IPS DF 6.9 (cell line): ENCODE measurements at regions not wholly inside any gene's neighbourhood (a gene's known extent, or its start where the extent isn't known, plus 50 kb on each side); places are given as distances from the start of the nearest gene placed in this dataset.

Experiments
- DNase-seq: peaks from one replicate; pipeline ENCODE4 v3.0.0-alpha.2; 2013; ENCODE audit warnings: low read depth, low spot score
- H3K27ac ChIP-seq: one replicate; pipeline ENCODE4 v1.5.1; 2013; ENCODE audit warnings: low read length, control low read depth
- H3K27me3 ChIP-seq: 2 replicates; pipeline ENCODE4 v1.6.1; 2013; ENCODE audit warnings: mild to moderate bottlenecking, low read length; ENCODE audit not compliant: control insufficient read depth, insufficient read depth
- H3K36me3 ChIP-seq: 2 replicates; pipeline ENCODE4 v1.6.1; 2013; ENCODE audit warnings: low read length; ENCODE audit not compliant: control insufficient read depth, insufficient read depth
- H3K4me1 ChIP-seq: 2 replicates; pipeline ENCODE4 v1.6.1; 2013; ENCODE audit warnings: low read length; ENCODE audit not compliant: control insufficient read depth, insufficient read depth
- H3K4me3 ChIP-seq: 2 replicates; pipeline ENCODE4 v1.5.1; 2013; ENCODE audit warnings: mild to moderate bottlenecking, low read length
- H3K9me3 ChIP-seq: 2 replicates; pipeline ENCODE4 v1.6.1; 2013; ENCODE audit warnings: low read length, inconsistent platforms; ENCODE audit not compliant: control insufficient read depth, insufficient read depth
- WGBS: extraction: QIAGEN DNeasy Blood & Tissue Kit; methylation state at CpG from one replicate; pipeline ENCODE4 v1.1.7; 2013; ENCODE audit warnings: mixed read lengths, missing lambda C conversion rate; ENCODE audit not compliant: insufficient read length, insufficient coverage; 5-methylcytosine and 5-hydroxymethylcytosine counted together

DNA sequence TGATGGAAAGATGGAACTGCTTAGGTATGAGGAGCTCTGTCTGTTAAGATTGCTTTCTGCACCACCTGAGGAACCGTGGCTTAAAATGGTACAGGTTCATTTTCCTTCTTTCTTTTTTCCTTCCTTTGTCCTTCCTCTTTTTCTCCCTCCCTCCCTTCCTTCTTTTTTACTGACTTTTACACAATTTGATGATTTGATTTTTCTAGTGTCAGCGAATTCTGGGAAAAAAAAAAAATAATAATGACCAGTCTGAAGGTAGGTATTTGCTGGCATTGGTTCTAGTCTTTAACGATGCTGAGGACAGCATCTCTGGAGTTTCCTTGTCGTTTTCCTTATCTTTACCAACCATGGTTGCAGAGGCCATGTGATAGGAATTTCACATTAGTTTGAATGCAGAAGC, 613.5 kb downstream of the EDEM1 start:
- Histone ChIP-seq H3K27me3 (no peaks in the 10 kb centered on the region), H3K36me3 (no peaks in the 10 kb centered on the region), H3K4me1 (no peaks in the 10 kb centered on the region), H3K9me3 (no peaks in the 10 kb centered on the region), H3K27ac (no peak overlapping the region), H3K4me3 (no peak overlapping the region)
- no peak for DNase-seq
- WGBS: no CpG with 5 or more reads among the region's 4 CpGs

DNA sequence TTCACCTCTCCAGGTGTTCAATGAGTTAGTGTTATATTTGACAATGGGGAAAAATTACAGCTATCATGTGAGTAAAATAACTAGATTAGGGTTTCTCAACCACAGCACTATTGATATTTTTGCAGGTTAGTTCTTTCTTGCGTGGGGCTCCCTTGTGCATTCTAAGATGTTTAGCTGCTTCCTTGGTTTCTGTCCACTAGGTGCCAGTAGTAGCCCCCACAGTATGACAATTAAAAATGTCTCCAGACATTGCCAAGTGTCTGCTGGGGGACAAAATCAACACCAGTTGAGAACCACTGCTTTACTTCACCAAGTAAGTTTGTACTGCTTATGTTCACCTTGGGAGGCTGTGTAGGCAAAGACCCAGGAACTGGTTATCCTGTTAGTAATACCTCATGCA, 618.7 kb downstream of the EDEM1 start:
- WGBS: no CpG with 5 or more reads among the region's 1 CpG
- H3K9me3 ChIP-seq: no peaks in the 10 kb centered on the region
- H3K27ac ChIP-seq: no peak overlapping the region
- no peak overlapping the region for H3K4me3 ChIP-seq
- DNase-seq: no peak
- no peaks in the 10 kb centered on the region for H3K27me3 ChIP-seq
- no peaks in the 10 kb centered on the region for H3K4me1 ChIP-seq
- H3K36me3 ChIP-seq: no peaks in the 10 kb centered on the region

DNA sequence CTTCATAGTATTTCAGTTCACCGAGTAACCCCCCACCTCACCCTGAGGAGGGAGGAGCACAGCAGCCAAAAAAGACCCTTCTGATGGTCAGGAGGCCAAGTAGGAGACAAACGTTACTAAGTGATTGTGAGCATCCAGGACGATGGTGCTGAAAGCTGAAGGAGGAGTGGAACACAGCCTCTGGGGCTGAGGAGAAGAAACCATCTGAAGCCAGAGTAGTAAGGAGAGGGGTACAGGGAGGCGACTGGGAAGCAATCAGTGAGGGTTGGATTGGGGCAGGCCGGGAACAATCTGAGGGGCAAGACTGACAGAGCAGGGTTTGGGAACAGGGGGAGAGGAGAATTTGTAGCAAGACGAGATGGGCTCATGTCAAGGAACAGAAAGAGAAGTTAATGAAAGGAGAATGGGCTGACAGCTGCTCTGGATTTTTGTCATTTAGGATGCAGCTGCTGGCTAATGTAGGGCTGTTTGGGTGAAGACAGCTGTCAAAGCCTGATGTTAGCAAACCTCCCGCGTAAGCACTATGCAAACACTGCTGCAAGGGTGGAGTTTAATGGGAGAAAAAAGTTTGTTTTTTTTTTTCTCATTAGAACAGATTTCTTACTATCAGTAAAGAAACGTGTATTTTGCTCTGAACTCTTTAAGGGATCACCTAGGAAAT, 622.2 kb downstream of the EDEM1 start:
- WGBS: no CpG with 5 or more reads among the region's 9 CpGs
- no peaks in the 10 kb centered on the region for H3K4me1 ChIP-seq
- H3K27ac ChIP-seq: no peak overlapping the region
- no peak overlapping the region for H3K4me3 ChIP-seq
- no peaks in the 10 kb centered on the region for H3K27me3 ChIP-seq
- H3K36me3 ChIP-seq: no peaks in the 10 kb centered on the region
- no peaks in the 10 kb centered on the region for H3K9me3 ChIP-seq
- DNase-seq: no peak

DNA sequence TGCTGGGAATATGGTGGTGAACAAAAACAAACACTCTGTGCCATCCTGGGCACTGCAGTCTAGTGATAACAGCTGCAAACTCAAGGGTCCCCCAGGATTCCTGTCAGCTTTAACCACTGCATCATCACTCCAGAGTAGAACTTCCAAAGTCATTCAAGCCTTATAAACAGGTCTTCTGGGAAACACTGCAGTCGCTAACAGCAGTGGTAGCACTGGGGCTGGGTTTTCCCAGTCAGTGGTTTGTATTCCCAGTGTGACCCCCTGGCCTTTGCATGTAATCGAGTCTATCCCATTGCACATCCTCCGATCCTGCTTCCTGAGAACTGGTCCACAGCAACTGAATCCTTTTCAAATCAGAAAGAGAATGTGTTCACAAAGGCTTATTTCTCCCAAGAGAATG, 623.5 kb downstream of the EDEM1 start:
- H3K9me3 ChIP-seq: no peaks in the 10 kb centered on the region
- no peak overlapping the region for H3K27ac ChIP-seq
- H3K4me1 ChIP-seq: no peaks in the 10 kb centered on the region
- WGBS: no CpG with 5 or more reads among the region's 3 CpGs
- H3K36me3 ChIP-seq: no peaks in the 10 kb centered on the region
- no peak overlapping the region for H3K4me3 ChIP-seq
- no peaks in the 10 kb centered on the region for H3K27me3 ChIP-seq
- DNase-seq: no peak

DNA sequence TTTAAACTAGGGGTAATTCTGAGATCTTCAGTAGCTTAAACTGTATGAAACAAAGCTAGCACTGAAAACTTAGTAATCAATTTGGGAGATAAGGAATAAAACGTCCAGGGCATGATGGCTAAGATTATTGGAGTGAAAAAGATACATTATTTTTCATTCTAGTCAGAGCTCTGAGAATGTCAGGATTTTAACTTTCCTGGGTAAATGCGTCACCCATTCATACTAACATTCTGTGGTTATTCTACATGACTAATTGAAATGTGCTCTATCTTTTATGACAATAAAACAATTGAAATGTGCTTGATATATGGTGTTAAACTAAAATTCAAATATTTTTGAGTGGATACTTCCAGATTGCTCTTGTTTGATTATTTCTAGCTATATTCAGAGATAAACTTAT, 626.0 kb downstream of the EDEM1 start:
- Histone ChIP-seq H3K27me3 (no peaks in the 10 kb centered on the region), H3K36me3 (no peaks in the 10 kb centered on the region), H3K4me1 (no peaks in the 10 kb centered on the region), H3K27ac (no peak overlapping the region), H3K4me3 (no peak overlapping the region), H3K9me3 (no peaks in the 10 kb centered on the region; the same call in 1 of the 2 replicates)
- no CpG with 5 or more reads among the region's 2 CpGs for WGBS
- no peak for DNase-seq

DNA sequence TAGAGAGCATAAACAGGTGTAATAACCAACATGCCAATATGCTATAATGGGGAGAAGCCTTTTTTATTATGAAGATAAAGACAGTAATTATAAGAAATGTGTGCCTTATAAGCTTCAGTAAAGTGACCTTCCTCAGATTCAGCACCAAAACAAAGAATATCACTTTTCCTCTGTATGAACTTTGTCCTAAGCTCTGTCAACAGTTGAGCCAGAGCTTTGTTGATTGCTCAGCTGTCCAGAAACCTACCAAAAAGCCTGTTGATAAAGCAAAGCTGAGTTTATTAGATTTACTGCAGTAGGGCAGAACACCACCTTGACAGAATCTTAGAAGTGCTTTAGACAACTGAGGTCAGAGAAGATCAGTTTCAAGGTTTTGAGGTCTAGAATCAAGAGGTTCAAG, 635.3 kb downstream of the EDEM1 start:
- no peaks in the 10 kb centered on the region for H3K27me3 ChIP-seq
- H3K36me3 ChIP-seq: no peaks in the 10 kb centered on the region
- no peak overlapping the region for H3K4me3 ChIP-seq
- H3K4me1 ChIP-seq: no peaks in the 10 kb centered on the region
- no peak overlapping the region for H3K27ac ChIP-seq
- no peak for DNase-seq
- H3K9me3 ChIP-seq: peaks cover 4% of the 10 kb centered on the region

DNA sequence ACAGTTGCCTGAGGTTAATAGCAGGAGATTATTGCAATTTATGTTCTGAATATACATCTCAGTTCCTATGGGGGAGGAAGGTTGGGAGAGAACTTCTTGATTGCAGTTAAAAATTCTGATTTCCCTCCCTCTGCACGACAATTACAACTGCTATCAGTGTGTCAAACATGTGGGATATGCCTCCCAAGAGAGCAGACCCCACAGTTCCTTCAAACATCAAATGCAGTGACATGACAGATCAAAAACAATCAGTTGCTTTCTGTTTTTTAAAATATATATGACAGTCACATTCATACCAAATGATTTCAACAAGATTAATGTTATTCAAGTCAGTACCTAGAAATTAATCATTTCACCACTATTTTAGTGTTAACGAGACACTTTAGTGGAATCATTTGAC, 639.0 kb downstream of the EDEM1 start:
- Histone ChIP-seq H3K36me3 (no peaks in the 10 kb centered on the region), H3K4me3 (no peak overlapping the region), H3K9me3 (peaks cover 2% of the 10 kb centered on the region; the same call in 1 of the 2 replicates), H3K4me1 (no peaks in the 10 kb centered on the region), H3K27me3 (no peaks in the 10 kb centered on the region), H3K27ac (no peak overlapping the region)
- WGBS: no CpG with 5 or more reads among the region's 2 CpGs
- DNase-seq: no peak

DNA sequence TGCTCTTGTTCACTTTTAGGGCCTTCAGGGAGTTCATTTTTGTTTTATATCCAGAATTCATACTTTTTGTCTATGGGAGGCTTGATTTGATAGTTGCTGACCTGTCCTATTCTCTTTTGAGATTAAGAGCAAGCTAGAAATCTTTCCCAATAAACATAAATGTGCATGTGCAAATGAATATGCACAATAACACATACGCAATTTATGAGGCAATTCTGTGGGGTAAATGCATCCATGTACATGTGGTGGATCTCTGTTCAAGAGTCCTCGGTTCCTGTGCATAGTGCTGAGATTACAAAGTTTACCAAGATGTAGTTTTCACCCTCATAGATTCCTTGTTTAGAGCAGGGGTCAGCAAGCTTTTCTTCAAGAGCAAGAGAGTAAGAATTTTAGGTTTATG, 640.7 kb downstream of the EDEM1 start:
- H3K4me3 ChIP-seq: no peak overlapping the region
- no CpG with 5 or more reads among the region's 2 CpGs for WGBS
- no peak for DNase-seq

DNA sequence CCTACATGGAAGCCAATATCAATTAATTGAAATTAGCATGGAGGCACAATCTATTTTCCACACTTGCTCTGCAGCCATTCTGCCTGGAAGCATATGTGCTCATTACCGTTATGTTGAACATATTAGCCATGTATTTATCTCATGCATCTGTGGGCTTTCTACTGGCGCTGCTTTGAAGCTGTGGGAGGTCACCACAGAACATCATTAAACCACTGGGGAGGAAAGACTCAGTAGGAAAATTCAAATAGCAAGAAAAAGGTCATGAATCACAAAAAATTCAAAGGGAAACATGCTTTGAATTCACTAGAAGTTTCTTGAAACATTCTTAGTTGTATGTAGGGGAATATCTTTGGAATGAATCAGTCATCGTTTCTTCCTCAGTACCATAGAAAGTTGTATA, 652.5 kb downstream of the EDEM1 start:
- Histone ChIP-seq H3K4me1 (no peaks in the 10 kb centered on the region), H3K27me3 (no peaks in the 10 kb centered on the region), H3K4me3 (no peak overlapping the region), H3K27ac (no peak overlapping the region), H3K9me3 (no peaks in the 10 kb centered on the region; the same call in 1 of the 2 replicates), H3K36me3 (no peaks in the 10 kb centered on the region)
- DNase-seq: no peak
- WGBS: no CpG with 5 or more reads among the region's 3 CpGs

More for the DNA sequence above, 640.7 kb downstream of the EDEM1 start:
- Histone ChIP-seq H3K36me3 (no peaks in the 10 kb centered on the region), H3K27me3 (no peaks in the 10 kb centered on the region), H3K4me1 (no peaks in the 10 kb centered on the region), H3K9me3 (no peaks in the 10 kb centered on the region), H3K27ac (no peak overlapping the region)

DNA sequence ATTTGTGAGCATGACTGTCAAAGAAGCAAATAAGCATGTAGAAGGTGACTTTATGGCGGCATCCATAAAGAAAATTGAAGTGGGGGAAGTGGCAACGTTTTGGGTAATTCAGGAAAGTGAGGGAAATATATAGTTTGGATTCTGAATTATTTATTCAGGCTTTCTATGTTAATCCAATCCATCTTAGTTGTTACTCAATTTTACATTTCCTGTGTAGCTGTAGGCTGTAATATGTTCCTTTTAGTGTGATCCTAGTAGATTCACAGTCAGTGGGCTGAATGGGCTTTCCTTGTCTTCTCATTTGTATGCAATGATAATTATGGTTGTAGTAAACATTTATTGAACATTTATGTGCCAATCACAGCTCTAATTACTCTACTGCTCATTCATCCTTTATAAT, 654.1 kb downstream of the EDEM1 start:
- DNase-seq: no peak
- H3K27me3 ChIP-seq: no peaks in the 10 kb centered on the region
- WGBS: no CpG with 5 or more reads among the region's 2 CpGs

DNA sequence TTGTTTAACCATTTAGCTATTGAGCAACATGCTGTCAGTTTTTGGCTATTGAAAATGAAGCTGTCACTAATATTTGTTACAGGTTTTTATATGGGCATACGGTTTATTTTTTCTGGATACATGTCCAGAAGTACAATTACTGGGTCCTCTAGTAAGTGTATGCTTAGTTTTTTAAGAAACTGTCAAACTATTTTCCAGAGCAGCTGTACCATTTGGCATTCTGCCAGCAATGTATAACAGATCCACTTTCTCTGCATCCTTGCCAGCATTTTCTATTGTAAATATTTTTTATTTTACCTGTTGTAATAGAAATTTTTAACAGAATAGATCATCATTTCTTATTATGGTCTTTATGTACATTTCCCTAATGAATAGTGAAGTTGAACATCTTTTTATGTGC, 658.8 kb downstream of the EDEM1 start:
- Histone ChIP-seq H3K9me3 (no peaks in the 10 kb centered on the region; the same call in 1 of the 2 replicates), H3K4me1 (no peaks in the 10 kb centered on the region), H3K36me3 (no peaks in the 10 kb centered on the region), H3K27ac (no peak overlapping the region), H3K4me3 (no peak overlapping the region), H3K27me3 (no peaks in the 10 kb centered on the region)
- no peak for DNase-seq
- no CpG with 5 or more reads among the region's 1 CpG for WGBS

More for the DNA sequence above, 654.1 kb downstream of the EDEM1 start:
- no peaks in the 10 kb centered on the region for H3K4me1 ChIP-seq
- no peak overlapping the region for H3K4me3 ChIP-seq
- H3K27ac ChIP-seq: no peak overlapping the region
- no peaks in the 10 kb centered on the region for H3K36me3 ChIP-seq
- H3K9me3 ChIP-seq: no peaks in the 10 kb centered on the region; the same call in 1 of the 2 replicates
